Fibroblast of lung (primary cell): ENCODE measurements at regions not wholly inside any gene's neighbourhood (a gene's known extent, or its start where the extent isn't known, plus 50 kb on each side); places are given as distances from the start of the nearest gene placed in this dataset.

Source experiments
- CTCF ChIP-seq, 2 donors: IDR thresholded peaks in 1 of 2; conservative IDR thresholded peaks in 1 of 2; 1 replicate in 1 of 2; 2 replicates in 1 of 2; pipeline ENCODE4 v1.5.1; 2011 to 2012; ENCODE audit warnings: low read length in 2 of 2, control low read depth in 1 of 2, inconsistent platforms in 1 of 2, low read depth in 1 of 2, mild to moderate bottlenecking in 1 of 2
- EZH2 ChIP-seq: IDR thresholded peaks from 2 replicates; pipeline ENCODE4 v1.5.1; 2012; ENCODE audit warnings: low read length, control low read depth, mild to moderate bottlenecking; ENCODE audit errors: missing control alignments

GRCh38 chr21:21666689-21667088, 668.5 kb downstream of the NCAM2 start:
- TF ChIP-seq CTCF (conservative IDR thresholded peaks at IDR 0.05 in 1 of 2, IDR thresholded peaks at IDR 0.05 in 1 of 2; ENCODE audit: low read depth in 1 of 2, low read length in 2 of 2): no peak
- no peak for TF ChIP-seq EZH2
